Heart left ventricle (tissue), 13 donors: ENCODE measurements at regions not wholly inside any gene's neighbourhood (a gene's known extent, or its start where the extent isn't known, plus 50 kb on each side); places are given as distances from the start of the nearest gene placed in this dataset.
"Not testable (repeated sequence)": the region's sequence is repeated elsewhere in the genome, so short reads cannot be mapped to it uniquely, and the experiment has no call there.

Experiments
- POLR2A ChIP-seq, 2 donors: fragments of 450-650 bp; IDR thresholded peaks; one replicate each; pipeline ENCODE4 v1.6.1; 2017; ENCODE audit warnings: antibody characterized with exemption in 2 of 2, mild to moderate bottlenecking in 2 of 2, moderate library complexity in 2 of 2
- TF ChIP-seq, protein P1 (sequence below), 12 donors: fragments of 200-600 bp; sonication (generic) in 4 of 12; IDR thresholded peaks; one replicate each; pipeline versions ENCODE4 v1.5.0 to v1.8.0; 2018 to 2022; ENCODE audit warnings: antibody characterized with exemption in 12 of 12, mild to moderate bottlenecking in 5 of 12
- donor health status: ischemic (EF 13 %, LVEDD 7.1; RV severe dilation, severe dysfunction).
- donor health status: DM: no; HTN: yes; CAD: no.
- donor health status: DM: no; HTN: no; CAD: no.
- donor health status: ischemic (EF 25% LVEDD 6.9; RV normal size, moderate dysfunction).
- donor health status: ischemic (EF 25% LVEDD 5.7; RV mildly dilated, moderate dysfunction).
- donor health status: ischemic (EF 35%, LVEDD 5.7; RV mildly dilated, moderate dysfunction).
- donor health status: nonischemic (EF 11% LVEDD 7.7; RV severe dilation, severe dysfunction).
- donor health status: DM: yes; HTN: yes; CAD: no.
- donor health status: PGD.
- donor health status: ischemic (EF 29% LVEDD 5.4; RV normal size, mild dysfunction).
- donor health status: nonischemic (EF 23%, LVEDD 6.1; RV moderate dilation, normal function).

DNA sequence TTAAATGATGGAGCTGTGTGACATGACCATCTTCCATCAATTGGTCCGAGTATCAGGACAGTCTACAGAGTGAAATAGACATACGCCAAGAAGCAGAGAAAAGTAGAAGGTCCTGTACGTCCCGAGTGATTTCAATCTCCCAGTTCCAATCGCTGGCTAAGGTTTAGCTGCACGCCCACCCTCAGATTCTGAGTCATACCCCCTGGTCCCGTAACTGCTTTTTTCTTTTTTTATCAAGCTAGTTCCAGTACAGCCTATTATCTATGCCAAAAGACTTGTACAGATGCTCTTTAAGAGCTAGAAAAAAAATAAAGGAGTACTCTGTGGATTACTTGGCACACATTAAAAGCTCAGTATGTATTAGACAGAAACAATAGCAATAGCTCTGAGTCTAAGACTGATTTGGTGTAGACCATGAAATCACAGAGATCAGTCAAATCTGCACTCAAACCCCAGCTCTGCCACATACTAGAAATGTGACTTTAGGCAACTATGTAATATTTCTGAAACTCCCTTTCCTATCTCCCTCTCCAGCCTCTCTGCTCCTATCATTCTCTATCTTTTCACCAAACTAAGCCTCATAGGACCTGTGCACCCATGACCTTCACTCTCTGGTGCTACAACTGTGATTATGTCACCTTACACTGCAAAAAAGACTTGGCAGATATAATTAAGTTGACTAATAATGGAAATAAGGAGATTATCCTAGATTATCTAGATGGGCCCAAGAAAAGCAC, 63.0 kb upstream of the SRRM3 start:
- TF ChIP-seq, protein P1, sequence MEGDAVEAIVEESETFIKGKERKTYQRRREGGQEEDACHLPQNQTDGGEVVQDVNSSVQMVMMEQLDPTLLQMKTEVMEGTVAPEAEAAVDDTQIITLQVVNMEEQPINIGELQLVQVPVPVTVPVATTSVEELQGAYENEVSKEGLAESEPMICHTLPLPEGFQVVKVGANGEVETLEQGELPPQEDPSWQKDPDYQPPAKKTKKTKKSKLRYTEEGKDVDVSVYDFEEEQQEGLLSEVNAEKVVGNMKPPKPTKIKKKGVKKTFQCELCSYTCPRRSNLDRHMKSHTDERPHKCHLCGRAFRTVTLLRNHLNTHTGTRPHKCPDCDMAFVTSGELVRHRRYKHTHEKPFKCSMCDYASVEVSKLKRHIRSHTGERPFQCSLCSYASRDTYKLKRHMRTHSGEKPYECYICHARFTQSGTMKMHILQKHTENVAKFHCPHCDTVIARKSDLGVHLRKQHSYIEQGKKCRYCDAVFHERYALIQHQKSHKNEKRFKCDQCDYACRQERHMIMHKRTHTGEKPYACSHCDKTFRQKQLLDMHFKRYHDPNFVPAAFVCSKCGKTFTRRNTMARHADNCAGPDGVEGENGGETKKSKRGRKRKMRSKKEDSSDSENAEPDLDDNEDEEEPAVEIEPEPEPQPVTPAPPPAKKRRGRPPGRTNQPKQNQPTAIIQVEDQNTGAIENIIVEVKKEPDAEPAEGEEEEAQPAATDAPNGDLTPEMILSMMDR (IDR thresholded peaks at IDR 0.05) = not testable (repeated sequence)
- TF ChIP-seq POLR2A (IDR thresholded peaks at IDR 0.05) = not testable (repeated sequence)
